ENCODE measurements at regions not wholly inside any gene's neighbourhood (a gene's known extent, or its start where the extent isn't known, plus 50 kb on each side); places are given as distances from the start of the nearest gene placed in this dataset.

DNA sequence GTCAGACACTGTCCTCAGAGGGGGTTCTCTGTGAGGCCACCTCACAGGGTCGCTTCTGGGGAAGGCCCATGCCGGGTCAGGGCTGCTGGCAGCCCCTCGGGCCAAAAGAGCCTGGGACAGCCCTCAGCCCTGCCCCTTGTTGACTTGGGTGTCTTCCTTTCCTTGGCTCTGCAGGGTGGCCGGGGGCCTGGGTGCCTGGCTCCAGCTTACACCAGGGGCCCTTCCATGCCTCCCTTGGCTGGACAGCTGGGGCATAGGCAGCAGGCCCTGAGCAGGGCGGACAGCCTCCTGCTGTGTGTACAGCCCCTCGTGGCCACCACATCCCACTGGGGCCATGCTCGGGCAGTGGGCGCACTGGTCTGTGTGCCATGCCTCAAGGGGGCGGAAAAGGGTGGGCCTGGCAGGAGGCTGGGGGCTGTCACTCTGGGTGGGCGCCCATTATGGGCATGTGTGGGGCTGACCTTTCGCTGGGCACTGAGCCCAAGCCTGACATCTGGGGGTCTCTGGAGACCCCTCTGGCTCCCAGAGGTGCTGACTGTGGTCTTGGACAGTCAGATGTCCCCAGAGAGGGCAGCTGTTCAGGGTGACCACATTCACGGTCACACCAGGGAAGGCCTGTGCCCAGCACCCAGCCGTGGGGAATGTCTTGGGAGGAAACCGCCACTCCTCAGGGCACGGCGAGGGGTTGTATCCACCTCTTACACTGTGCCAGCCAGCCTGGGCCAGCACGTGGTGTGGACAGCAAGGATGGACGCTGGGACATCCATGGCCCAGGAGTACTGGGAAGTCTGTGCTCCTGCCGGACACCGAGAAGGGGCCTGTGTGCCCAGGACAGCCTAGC lies 313.3 kb downstream of the TMEM121 start:
- TF ChIP-seq POLR2A (IDR thresholded peaks at IDR 0.05; ENCODE audit: low read depth, low read length), result no peak
- no peak for DNase-seq (ENCODE audit: insufficient read length, low spot score)
- FAIRE-seq, result no peak

- TF ChIP-seq POLR2A (IDR thresholded peaks at IDR 0.05; ENCODE audit: low read depth, low read length), result no peak
- DNase-seq (ENCODE audit: insufficient read length, low spot score) (no peak), FAIRE-seq (no peak)
Measured at GRCh38 chr14:105840266-105841021, 314.1 kb downstream of the TMEM121 start.

GRCh38 chr14:105841022-105842009 lies 314.9 kb downstream of the TMEM121 start:
- DNase-seq (ENCODE audit: insufficient read length, low spot score) (no peak), FAIRE-seq (no peak)
- TF ChIP-seq POLR2A (IDR thresholded peaks at IDR 0.05; ENCODE audit: low read depth, low read length), result no peak

DNA sequence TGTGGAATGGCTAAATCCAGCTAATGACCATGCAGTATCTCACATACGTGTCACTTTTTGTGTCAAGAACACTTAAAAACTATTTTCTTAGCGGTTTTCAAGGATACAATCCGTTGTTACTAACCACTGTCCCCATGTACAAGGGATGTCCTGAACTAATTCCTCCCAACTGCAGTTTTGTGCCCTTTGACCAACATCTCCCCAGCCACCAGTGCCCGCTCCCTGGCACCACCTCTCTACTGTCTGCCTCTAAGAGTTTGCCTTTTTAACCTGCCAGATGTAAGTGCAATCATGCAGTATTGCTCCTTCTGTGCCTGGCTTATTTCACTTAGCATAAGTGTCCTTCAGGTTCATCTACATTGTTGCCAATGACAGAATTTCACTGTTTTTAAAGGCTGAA lies 315.7 kb downstream of the TMEM121 start:
- FAIRE-seq (no peak), DNase-seq (ENCODE audit: insufficient read length, low spot score) (no peak)
- no peak for TF ChIP-seq POLR2A (IDR thresholded peaks at IDR 0.05; ENCODE audit: low read depth, low read length)

GRCh38 chr14:105843444-105844046 lies 317.2 kb downstream of the TMEM121 start:
- DNase-seq (ENCODE audit: insufficient read length, low spot score) (no peak), FAIRE-seq (no peak)
- no peak for TF ChIP-seq POLR2A (IDR thresholded peaks at IDR 0.05; ENCODE audit: low read depth, low read length)

DNA sequence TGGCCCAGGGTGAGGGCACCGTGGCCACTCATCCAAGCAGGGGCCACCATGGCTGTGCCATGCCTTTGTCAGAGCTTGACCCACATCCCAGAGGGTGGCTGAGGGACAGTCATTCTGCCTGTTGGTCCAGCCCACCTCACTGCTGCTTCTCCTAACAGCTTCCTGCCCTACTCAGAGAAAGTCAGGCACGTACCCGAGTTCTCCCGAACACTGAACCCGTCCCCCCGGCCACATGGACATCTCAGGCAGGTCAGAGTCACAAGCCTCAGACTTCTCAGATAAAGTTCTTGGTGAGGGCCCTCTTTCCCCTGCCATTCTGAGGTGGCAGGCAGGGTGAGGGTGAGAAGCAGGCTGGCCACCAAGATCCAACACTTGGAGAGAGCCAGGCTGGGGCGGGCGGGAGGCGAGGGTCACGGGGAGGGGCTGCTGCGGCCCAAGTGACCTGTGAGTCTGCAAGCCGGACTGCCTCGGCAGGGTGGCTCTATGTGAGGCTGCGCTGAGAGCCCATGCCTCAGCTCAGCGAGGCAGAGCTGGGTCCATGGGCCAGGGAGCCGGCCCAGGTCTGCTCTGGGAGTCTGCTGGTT lies 317.8 kb downstream of the TMEM121 start:
- no peak for TF ChIP-seq POLR2A (IDR thresholded peaks at IDR 0.05; ENCODE audit: low read depth, low read length)
- no peak for FAIRE-seq
- no peak for DNase-seq (ENCODE audit: insufficient read length, low spot score)

DNA sequence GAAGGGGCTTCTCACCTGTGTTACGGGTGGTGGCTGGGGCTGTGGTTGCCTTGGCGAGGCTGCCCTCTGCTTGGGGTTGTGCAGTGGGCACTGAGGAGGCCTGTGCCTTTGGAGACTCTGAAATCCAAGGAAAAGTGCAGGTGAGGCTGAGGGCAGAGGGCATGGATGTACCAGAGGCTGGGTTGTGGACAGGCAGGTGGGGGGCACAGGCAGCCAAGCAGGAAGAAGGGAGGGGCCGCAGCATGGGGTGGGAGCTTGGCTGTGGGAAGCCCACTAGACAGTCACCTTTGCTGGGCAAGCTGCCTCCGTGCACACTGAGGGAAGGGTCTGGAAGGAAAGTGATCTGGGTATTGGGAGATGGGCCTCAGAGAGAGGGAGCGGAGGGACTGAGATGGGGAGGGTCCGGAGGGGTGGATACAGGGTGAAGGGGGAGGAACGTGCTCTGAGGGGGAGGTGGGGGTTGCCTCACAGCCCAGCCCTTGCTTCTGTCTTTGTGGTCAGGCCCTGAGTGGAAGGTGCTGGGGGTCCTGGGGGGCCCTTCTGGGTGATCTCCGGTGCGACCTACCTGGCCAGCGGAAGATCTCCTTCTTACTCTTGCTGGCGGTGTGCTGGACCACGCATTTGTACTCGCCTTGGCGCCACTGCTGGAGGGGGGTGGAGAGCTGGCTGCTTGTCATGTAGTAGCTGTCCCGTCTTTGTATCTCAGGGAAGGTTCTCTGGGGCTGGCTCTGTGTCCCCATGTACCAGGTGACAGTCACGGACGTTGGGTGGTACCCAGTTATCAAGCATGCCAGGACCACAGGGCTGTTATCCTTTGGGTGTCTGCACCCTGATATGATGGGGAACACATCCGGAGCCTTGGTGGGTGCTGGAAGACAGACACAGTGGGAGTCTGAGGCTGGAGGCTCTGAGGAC lies 318.7 kb downstream of the TMEM121 start:
- no peak for FAIRE-seq
- no peak for DNase-seq (ENCODE audit: insufficient read length, low spot score)
- no peak for TF ChIP-seq POLR2A (IDR thresholded peaks at IDR 0.05; ENCODE audit: low read depth, low read length)

GRCh38 chr14:105845725-105846309 lies 319.4 kb downstream of the TMEM121 start:
- no peak for TF ChIP-seq POLR2A (IDR thresholded peaks at IDR 0.05; ENCODE audit: low read depth, low read length)
- DNase-seq (ENCODE audit: insufficient read length, low spot score) (no peak), FAIRE-seq (no peak)

GRCh38 chr14:105846312-105846711 lies 319.9 kb downstream of the TMEM121 start:
- DNase-seq (ENCODE audit: insufficient read length, low spot score), result no peak
- TF ChIP-seq POLR2A (IDR thresholded peaks at IDR 0.05; ENCODE audit: low read depth, low read length), result no peak
- FAIRE-seq, result no peak

DNA sequence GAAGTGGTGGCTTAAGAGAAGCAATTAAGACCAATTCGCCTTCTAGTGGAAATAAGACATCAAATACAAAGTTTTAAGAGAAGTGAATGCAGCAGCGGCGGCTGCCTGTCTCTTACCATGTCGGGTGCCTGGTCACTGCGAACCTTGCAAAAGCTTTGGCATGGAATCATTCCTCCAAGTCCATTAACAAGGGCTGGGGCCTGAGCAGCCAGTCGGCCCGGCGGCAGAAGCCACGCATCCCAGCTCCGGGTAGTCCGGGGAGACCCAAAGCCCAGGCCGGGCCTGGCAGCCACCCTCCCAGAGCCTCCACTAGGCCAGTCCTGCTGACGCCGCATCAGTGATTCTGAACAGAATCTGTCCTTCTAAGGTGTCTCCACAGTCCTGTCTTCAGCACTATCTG lies 321.0 kb downstream of the TMEM121 start:
- DNase-seq (ENCODE audit: insufficient read length, low spot score) (no peak), FAIRE-seq (no peak)
- no peak for TF ChIP-seq POLR2A (IDR thresholded peaks at IDR 0.05; ENCODE audit: low read depth, low read length)

GRCh38 chr14:105848570-105848969 lies 322.2 kb downstream of the TMEM121 start:
- DNase-seq (ENCODE audit: insufficient read length, low spot score) (no peak), FAIRE-seq (no peak)
- TF ChIP-seq POLR2A (IDR thresholded peaks at IDR 0.05; ENCODE audit: low read depth, low read length), result no peak

Data from H54 (cell line).